Activated T-cell treated with anti-CD3 and anti-CD28 coated beads, Interleukin-2, amount 50 U/mL, for 48 hours (primary cell): ENCODE measurements at regions not wholly inside any gene's neighbourhood (a gene's known extent, or its start where the extent isn't known, plus 50 kb on each side); places are given as distances from the start of the nearest gene placed in this dataset.
"Not testable (repeated sequence)": the region's sequence is repeated elsewhere in the genome, so short reads cannot be mapped to it uniquely, and the experiment has no call there.

Experiments
- DNase-seq, 2 experiments: peaks; one replicate each; pipeline ENCODE4 v3.0.0-alpha.2; 2020

DNA sequence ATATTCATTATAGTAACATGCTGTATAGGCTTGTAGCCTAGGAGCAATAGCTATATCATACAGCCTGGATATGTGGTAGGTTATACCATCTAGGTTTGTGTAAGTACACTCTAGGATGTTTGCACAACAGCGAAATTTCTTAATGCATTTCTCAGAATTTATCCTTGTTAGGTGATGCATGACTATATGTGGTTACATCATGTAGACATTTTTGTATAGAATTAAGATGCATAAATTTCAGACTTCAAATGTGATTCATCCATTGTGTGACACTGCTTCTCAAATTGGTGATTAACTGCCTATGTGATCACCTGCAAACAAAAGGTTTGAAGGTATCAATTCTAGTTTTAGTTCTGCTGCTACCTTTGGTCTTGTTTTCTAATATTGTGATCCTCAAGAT lies 1787.0 kb upstream of the PIK3C3 start:
- DNase-seq, result no peak

DNA sequence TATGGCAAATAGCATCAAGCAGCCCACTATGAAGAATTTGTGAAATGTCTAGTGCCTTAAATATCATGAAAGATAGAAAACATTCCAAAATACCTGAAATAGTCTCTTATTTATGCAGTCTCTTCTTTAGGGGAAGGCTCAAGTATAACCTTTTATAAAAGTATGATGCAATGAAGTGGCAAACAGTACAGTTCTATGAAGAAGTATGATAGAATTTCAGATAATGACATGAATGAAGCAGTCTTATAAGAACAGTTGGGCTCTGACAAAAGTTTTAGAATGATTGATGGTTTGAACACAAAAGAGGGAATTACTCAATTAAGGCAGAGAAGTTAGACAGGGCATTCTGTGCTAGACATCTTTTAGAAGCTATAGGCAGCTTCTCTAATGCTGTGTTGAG lies 1791.8 kb upstream of the PIK3C3 start:
- DNase-seq, result no peak

DNA sequence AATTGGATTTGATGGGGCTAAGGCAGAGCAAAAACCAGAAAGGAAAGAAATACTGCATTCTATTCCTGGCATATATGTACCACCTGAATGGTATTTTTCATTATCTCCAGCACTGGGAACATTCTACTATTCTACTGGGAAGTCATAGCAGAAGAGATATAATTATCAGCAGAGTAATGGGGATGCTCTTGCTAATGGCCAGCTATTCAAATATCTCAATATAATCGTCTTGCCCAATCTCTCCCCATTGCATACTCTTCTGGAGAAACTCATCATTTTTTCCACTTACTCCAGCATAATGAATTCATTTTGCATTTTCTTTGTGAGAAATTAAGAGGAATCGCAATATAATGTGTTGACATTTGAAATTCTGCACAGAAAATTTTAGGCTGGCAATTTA lies 1794.7 kb upstream of the PIK3C3 start:
- no peak for DNase-seq

DNA sequence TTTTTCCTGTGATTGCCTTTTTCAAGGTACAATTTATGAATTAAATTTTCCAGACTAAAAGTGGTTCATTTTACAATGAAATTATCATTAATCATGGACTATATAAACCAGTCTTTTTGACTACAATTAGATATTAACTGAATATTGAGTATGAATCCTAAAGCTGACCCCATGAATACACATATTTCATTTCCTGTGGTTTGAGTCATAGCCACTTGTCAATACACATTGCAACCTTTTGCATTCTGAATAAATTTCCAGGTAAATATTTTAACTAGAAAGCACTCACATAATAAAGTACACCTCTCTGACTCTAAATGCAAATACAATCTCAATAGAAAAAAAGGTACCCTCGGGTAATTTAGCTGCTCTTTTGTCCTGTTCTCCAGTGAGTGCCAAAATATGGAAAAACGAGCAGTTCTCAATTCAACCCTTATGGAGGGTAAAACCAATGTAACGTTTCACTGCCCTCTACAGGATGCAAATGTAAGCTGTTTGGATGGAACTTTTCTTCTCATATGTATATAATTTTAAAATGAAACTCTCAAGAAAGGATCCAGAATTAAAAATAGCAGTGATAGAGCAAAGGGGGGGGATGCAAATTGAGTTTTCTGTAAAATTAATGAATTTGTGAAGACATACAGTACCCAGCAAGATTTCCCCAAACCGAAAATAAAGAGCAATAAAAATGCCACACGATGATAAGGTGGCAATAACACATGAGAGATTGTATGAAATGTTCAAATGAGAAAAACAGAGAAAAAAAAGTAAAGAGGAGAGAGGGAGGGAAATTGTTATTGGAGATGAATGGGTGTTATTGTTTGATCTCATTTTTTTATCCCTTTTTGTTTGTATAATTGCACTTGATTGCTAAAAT lies 1795.7 kb upstream of the PIK3C3 start:
- no peak for DNase-seq

DNA sequence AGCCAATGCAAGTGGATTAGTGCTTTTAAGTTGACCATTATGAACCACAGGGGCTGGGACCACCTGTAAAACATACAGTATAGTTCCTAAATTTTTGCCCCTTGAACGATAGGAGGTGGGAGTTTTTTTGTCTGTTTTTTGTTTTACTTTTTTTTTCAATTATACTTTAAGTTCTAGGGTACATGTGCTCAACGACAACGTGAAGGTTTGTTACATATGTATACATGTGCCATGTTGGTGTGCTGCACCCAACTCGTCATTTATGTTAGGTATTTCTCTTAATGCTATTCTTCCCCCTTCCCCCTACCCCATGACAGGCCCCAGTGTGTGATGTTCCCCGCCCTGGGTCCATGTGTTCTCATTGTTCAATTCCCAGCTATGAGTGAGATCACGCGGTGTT lies 1797.9 kb upstream of the PIK3C3 start:
- no peak for DNase-seq

DNA sequence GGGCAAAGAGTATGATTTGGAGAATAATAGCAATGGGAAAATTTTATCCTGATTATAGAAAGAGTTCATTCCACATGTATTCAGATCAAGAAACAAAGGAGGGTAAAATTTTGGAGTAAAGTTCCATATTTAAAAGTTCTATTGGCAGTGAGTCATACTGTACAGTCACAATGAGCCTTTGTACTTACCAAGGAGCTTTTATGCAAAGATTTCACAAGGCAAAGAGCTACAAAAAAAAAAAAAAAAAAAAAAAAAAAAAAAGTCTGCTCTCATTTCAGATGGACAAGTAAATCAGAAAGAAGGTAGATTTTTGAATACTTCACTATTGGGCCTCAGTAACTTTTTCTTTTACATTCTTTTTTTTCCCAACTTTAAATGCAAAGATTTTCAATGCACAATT lies 1802.2 kb upstream of the PIK3C3 start:
- no peak for DNase-seq

DNA sequence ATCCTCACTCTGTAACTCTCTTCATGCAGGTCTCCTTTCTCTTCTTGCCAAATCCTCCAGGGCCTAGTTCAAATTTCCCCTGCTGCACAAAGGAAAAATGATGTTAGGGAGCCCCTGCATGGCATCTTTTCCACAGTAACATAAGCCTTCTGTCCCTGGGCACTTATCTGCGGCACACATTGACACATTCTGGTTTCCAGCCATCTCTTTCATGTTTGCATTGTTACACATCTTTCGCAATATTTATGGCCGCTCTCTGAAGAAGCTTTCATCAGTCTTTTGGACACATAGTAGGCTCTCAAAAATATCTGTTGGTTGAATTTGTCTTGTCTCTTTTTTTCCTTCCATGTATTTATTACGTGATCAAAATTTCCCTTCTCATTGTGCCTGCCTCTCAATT lies 1806.1 kb upstream of the PIK3C3 start:
- no peak for DNase-seq

DNA sequence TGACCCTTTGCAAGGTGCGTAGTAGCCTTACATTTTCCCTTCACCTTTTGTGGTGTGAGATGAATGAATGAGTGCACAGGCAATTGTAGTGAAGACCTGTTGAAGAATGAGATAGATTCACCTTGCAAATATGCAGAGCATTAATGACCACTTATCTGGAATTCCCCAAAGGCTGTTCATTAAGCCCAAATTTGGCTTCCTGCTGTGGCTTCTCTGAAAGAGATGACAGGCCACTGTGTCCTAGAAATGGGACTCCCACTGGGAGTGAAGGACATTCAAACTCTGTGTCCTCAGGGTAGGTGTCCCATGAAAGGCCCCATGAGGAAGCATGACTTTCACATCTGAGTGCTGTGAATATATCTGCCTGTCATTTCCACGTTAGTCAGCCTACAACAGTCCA lies 1821.8 kb upstream of the PIK3C3 start:
- DNase-seq, result no peak

DNA sequence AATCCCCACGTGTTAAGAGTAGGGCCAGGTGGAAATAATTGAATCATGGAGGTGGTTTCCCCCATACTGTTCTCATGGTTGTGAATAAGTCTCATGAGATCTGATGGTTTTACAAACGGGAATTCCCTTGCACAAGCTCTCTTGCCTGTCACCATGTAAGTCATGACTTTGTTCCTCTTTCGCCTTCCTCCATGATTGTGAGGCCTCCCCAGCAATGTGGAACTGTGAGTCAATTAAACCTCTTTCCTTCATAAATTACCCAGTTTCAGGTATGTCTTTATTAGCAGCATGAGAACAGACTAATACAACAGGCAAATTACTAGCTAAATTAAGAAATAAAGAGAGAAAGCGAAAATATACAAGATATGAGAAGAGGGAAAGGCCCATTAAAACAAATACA lies 1822.6 kb upstream of the PIK3C3 start:
- DNase-seq, result not testable (repeated sequence)

DNA sequence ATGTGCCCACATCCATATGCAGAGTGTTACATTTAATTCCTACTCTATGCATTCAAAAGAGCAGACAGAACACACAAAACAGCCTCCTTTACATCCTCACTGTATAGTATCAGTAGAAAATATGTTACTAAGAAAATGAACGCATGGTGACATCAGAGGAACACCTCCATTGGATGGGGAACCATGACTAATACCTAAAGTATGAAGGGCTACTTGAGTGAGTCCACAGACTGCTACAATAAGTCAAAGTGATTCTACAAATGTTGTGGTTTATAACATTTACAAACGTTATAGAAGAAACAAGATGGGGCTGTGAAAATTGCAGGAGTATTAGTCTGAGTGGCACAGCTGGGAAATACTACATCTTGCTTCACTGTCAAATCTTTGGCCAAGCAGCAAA lies 1830.9 kb upstream of the PIK3C3 start:
- DNase-seq, result no peak

DNA sequence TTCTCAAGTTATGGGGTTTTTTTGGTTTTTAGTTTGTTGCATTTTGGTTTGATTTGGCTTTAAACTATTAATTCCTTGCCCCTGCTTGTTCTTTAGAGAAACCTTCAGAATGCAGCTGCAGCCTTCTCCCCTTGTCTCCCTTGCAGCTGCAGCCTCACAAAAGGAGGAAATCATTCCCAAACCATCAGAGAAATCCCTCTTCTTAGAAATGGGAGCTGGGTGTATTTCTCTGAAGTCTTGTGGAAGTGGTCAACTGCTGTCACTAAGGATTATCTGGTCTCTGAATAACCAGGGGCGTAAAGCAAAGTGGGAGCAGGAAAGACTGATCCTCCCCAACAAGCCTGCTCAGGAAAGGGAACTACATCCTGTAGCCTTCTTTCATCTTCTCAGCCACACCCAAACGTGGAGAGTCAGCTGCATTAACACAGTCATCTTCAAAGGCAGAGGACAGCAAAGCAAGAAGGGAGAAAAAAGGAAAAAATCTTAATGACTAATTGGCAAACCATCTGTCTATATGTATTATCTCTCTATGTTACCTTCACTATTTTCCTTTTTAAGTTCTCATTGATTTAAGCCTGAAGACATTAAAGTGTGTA lies 1834.1 kb upstream of the PIK3C3 start:
- DNase-seq, result no peak

DNA sequence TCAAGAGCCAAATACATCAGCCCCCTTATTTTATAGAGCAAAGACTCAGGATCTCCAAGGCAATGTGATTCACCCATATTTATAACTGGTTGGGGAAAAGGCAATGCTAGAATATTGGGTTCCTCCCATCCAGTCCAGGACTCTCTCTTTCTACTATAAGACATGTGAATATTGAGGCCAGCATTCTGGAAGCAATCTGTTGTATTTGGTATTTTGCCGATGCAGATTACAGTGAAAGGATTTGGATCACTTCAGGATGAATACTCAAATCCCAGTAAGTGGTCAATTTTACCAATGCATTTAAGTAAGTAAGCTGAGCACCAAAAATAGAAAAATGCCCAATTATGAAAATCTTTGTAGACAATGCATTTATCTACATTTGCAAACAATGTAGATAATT lies 1834.7 kb upstream of the PIK3C3 start:
- no peak for DNase-seq

DNA sequence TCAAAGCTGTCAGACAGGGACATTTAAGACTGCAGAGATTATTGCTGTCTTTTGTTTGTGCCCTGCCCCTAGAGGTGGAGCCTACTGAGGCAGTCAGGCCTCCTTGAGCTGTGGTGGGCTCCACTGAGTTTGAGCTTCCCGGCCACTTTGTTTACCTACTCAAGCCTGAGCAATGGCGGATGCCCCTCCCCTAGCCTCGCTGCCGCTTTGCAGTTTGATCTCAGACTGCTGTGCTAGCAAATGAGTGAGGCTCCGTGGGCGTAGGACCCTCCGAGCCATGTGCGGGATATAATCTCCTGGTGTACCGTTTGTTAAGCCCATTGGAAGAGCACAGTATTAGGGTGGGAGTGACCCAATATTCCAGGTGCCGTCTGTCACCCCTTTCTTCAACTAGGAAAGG lies 1835.5 kb upstream of the PIK3C3 start:
- DNase-seq, result not testable (repeated sequence)

DNA sequence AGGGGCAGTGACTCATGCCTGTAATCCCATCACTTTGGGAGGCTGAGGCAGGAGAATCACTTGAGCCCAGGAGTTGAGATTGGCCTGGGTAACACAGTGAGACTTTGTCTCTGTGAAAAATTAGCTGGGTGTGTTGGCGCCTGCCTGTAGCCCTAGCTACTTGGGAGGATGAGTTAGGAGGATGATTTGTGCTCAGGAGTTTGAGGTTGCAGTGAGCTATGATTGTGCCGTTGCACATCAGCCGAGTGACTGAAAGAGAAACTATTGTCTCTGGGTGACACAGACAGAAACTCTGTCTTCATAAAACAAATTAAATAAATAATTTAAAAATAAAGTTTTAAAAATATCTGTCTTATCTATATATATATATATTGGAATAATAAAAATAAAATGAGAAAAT lies 1844.6 kb upstream of the PIK3C3 start:
- no peak for DNase-seq

DNA sequence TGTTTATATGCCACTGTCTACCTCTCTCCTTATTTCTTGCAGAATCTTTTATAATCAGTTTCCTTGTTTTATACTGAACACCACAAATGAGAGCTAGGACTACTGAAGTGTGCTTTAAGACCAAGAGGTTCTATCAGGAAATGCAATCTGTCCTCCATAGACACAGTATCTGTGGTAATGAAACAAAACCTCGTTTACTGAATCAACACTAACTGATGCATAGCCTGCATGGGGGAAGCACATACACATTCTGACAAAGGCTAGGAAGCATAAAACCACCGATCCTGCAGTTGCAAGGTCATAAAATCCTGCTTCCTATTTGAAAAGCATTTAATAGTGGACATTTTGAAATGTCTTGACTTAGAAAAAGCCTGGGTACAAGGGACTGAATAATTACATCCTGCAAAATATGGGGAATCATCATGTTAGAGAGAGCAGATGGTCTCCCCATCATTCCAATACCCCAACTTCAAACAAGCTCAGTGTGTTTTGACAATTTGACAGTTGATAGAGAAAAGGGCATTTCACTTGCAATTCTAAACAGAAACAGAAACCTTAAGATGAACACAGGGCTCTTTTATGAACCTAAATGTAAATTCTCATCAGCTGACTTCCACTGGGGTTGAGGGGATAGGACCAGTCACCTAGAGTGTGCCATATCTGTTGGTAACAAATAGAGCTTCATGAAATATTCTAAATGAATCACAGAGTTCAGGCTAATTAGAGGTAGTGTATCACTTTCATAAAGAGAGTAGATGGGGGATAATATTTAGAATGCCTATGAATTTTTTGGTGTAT lies 1845.6 kb upstream of the PIK3C3 start:
- DNase-seq, result no peak

DNA sequence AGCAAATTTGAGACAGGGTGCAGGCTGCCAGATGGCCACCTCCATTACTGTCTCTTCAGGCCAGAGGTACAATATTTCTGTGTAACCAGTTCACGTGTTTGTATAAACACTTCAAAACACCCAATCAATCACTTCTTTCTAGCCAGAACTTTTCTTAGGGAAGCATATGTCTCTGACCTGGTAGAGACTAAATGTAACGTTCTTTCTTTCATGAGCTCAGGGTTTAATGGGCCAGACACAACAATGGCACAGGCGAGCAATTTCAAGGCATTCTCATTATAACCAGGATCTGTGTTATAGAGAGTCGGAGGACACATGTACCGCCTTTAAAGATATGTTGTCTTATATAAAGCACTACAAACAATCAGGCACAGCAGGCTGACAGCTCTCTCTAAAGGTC lies 1846.4 kb upstream of the PIK3C3 start:
- DNase-seq, result no peak

DNA sequence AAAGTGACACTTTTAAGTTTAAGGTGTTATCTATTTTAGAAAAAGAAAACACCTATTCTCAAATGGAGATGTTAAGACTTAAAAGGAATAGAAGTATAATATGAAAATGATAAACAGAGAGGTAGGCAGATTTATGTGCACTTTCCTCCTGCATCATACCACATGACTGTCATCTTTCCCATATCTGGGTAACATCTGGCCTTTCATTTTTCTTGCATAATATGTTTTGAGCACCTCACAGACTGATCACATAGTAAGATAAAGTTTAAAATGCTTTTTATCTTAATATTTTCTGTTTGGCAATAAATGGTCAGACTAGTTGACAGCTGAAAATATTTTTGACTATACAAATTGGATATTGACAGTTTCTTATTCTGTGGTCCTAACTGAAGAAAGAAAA lies 1852.1 kb upstream of the PIK3C3 start:
- no peak for DNase-seq

DNA sequence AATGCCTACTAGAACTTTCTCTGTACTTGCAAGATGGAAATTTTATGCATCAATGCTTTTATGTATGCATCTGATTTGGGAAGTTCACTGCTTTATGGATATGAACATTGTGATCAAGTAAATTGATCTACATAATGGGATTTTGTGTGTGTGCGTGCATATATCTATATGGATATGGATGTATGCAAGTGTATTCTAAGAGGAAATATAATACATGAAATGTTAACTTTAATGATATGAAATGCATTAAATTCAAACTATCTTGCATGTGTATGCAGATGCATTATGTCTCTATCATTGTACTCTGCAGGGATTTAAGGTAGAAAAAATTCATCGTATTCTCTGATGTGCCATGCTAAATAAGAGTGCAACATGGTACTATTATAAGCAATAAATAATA lies 1855.4 kb upstream of the PIK3C3 start:
- DNase-seq, result no peak

DNA sequence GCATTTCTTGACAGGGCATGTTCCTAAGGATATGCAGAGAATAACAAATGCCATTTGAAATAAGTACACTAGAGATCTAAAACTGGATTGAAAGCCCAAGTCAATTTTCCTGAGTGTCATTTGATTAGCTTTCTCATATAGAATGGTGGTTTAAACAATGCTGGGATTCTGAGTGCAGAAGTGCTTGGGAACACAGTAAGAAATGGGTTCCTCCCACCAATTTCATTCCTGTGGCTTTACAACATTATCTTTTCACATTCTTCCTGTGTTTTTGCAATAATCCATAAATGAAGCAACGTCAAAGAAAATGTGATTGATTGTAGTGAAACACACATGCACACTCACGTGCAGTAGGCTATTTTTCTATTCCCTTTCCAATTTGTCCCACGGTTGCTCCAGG lies 1858.4 kb upstream of the PIK3C3 start:
- DNase-seq, result no peak

DNA sequence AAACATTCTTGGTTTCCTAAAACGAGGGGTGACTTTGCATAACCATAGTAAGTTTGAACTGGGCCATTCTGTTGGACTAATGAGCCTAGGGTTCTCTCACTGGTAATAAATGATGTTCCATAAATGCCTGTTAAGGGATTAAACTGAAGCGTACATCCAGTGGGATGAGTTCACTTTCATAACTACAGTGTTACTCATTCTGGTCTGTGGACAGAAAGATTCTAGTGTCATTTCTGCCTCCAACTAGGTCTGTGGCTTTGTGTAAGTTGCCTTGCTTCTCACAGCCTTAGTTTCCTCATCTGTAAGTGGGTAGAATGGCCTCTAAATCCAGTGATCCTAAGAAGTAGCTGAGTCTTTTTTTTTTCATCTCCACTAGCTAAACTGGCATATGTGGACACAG lies 1860.6 kb upstream of the PIK3C3 start:
- no peak for DNase-seq

DNA sequence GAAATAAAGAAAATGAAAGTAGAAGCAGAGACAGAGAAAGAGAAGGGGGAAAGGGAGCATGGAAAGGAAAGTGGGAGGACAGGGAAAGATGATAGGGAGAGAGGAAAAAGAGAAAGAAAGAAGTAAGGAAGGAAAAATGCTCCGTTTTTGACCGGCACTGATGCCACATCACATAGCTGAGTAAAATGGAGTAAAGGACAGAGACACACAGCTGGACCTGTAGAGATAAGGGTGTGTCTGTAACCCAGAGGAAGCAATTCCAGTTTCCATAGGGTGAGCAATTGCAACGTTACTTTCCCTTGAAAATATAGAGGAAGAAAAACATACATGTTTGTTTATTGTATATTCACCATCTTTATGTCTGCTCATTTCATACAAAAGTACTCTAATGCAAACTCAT lies 1866.9 kb upstream of the PIK3C3 start:
- no peak for DNase-seq

DNA sequence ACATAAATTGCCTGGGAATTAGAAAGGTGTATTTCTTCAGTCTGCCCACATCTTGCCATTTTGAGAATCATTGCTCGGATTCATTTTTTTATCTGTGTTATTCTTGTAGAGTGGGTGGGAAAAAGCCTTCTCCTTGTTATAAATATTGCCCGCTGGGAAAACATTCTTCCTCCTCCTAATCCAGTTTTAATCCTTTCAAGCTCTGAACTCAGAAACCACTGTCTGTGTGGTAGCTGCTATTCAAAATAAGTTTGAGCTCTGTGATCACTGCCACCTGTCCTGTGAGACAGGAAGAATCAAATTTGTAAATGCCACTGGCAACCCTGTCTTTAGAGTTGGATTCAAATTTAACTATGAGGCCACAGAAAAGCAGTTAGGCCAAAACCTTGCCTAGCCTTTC lies 1875.2 kb upstream of the PIK3C3 start:
- no peak for DNase-seq

DNA sequence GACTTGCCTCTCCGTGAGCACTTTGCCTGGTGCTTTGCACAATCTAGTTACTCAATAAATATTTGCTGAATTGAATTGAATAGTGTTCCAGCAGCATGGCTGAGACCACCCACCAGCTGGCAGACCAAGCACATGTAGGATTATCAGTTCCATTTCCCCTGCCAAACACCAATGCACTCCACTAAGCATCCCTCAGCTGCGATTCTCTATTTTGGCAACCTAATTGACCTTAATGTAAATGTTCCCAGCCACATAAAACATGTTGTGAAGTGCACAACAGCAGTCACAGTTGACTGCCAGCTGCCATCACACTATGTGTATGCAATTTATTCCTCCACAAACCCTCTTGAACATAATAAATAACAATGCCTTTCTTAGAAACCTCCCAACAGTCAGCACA lies 1879.4 kb upstream of the PIK3C3 start:
- no peak for DNase-seq

DNA sequence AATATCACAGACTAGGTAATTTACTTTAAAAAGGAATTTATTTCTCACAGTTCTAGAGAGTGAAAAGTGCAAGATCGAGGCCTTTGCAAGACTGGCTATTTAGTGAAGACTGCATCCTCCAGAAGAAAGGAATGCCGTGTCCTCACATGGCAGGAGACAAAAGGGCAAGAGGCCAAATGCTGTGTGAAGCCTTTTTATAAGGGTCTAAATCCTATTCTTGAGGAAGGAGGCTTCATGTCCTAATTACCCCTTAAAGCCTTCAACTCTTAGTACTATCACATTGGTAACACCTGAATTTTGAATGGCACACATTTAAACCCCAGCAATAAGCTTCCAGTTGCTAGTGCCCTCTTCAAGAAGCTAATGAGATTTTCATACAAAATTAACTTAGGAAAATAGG lies 1882.3 kb upstream of the PIK3C3 start:
- no peak for DNase-seq
